ENCODE measurements at regions not wholly inside any gene's neighbourhood (a gene's known extent, or its start where the extent isn't known, plus 50 kb on each side); places are given as distances from the start of the nearest gene placed in this dataset.

DNA sequence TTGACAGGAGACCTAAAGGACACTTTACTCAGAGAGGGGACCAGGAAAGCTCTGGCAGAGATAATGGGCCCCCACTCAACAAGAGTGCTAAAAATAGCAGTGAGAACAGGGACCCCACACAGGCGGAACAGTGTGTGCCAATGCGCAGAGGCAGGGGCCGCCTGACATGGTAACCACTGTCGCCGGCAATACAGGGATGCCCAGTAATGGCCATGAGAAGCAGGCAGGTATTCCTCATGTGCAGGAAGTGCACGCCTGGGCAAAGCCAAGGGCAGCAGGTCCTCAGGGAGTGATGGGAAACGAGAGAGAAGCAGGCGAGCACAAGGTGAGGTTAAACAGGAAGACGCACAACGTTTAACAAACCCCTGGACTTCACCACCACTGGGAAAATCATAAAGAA is 757.1 kb downstream of the LIG4 start:
- H3K4me3 ChIP-seq (replicated peaks; ENCODE audit: low read depth, low read length): no peak overlapping the region
- TF ChIP-seq CTCF (IDR thresholded peaks at IDR 0.05; ENCODE audit: low read depth, low read length, missing control alignments): no peak
- DNase-seq (ENCODE audit: extremely low read depth, low read depth): no peak

DNA sequence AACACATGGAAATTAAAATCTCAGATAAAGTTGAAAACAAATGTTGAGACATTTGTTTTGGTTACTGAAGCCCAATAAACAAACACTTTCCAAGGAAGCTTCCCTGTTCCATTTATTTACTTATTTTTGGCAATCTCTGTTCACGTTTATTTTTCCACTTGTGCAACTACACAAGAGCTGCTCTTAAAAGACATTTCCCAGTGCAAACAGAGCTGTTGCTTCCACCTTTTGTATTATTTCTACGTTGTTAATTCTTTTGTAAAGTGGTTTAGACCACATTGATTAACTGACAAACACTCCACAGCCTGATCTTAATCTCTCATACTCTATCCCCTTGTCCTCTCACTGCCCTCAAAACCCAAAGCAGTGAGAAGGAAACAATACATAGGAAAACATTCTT is 757.6 kb downstream of the LIG4 start:
- no peak overlapping the region for H3K4me3 ChIP-seq (replicated peaks; ENCODE audit: low read depth, low read length)
- TF ChIP-seq CTCF (IDR thresholded peaks at IDR 0.05; ENCODE audit: low read depth, low read length, missing control alignments): no peak
- no peak for DNase-seq (ENCODE audit: extremely low read depth, low read depth)

DNA sequence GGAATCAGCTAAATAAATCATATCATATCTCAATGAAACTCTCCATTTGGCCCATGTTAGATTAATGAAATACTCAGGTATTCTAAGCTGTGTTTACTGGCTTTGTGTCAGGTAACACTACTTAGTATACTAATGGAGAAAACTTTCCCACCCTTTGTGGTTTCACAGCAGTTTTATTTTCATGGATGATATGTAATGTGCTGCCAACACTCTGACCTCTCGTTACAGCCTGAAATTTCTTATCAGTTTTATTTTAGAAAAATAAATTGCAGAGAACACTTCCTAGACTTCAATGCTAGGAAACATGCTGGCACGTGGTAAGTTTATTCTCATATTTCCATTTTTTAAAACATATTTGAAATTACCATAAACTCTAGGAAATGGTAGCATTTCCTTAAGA is 758.9 kb downstream of the LIG4 start:
- DNase-seq (ENCODE audit: extremely low read depth, low read depth): no peak
- no peak for TF ChIP-seq CTCF (IDR thresholded peaks at IDR 0.05; ENCODE audit: low read depth, low read length, missing control alignments)
- no peak overlapping the region for H3K4me3 ChIP-seq (replicated peaks; ENCODE audit: low read depth, low read length)

DNA sequence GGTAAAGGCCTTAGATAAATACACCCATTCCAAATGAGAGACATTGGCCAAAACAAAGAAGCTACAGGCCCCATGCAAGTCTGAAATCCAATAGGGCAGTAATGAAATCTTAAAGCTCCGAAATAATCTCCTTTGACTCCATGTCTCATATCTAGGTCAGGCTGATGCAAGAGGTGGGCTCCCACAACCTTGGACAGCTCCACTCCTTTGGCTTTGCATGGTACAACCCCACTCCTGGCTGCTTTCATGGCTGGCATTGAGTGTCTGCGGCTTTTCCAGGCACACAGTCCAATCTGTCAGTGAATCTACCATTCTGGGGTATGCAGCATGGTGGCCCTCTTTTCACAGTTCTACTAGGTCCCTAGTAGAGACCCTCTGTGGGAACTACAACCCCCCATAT is 762.5 kb downstream of the LIG4 start:
- DNase-seq (ENCODE audit: extremely low read depth, low read depth): no peak
- no peak for TF ChIP-seq CTCF (IDR thresholded peaks at IDR 0.05; ENCODE audit: low read depth, low read length, missing control alignments)
- H3K4me3 ChIP-seq (replicated peaks; ENCODE audit: low read depth, low read length): no peak overlapping the region

DNA sequence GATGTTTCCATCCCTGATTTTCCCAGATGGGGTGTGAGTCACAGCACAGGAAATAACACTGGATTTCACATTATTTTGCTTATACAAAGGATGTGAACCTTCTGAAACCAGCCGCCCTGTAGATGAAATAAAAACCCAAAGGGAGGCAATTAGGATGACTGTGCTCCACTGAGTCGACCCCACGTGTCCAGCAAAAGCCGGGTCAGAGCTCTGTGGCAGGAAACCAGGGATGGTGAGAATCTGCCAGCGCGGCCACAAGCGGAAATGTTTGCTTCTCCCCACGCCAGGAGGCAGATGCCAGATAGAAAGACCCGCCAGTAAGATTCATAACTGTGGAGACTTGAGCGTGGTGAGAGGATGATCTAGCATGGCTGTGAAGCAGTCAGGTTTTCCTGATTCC is 764.4 kb downstream of the LIG4 start:
- no peak overlapping the region for H3K4me3 ChIP-seq (replicated peaks; ENCODE audit: low read depth, low read length)
- no peak for DNase-seq (ENCODE audit: extremely low read depth, low read depth)
- no peak for TF ChIP-seq CTCF (IDR thresholded peaks at IDR 0.05; ENCODE audit: low read depth, low read length, missing control alignments)

DNA sequence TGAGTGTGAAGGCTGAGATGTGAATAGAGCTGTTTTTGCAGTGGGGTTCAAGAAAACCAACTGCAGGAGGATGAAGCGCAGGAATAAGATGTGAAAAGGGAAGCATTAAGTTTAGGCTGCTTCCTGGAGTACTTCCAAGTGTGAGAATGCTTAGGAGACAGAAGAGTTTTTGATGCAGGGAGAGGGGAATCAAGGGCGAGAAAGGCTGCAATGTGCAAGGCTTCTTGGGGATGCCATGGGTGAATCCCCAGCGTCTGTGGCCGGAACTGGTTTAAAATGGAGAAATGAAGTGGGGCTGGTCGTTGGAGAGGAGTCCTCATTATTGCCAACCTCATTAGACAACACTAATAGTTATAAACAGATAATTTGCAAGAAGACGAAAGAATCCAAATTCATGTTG is 764.9 kb downstream of the LIG4 start:
- H3K4me3 ChIP-seq (replicated peaks; ENCODE audit: low read depth, low read length): no peak overlapping the region
- no peak for DNase-seq (ENCODE audit: extremely low read depth, low read depth)
- no peak for TF ChIP-seq CTCF (IDR thresholded peaks at IDR 0.05; ENCODE audit: low read depth, low read length, missing control alignments)

- H3K4me3 ChIP-seq (replicated peaks; ENCODE audit: low read depth, low read length): no peak overlapping the region
- DNase-seq (ENCODE audit: extremely low read depth, low read depth): no peak
- TF ChIP-seq CTCF (IDR thresholded peaks at IDR 0.05; ENCODE audit: low read depth, low read length, missing control alignments): no peak
These were observed 767.7 kb downstream of the LIG4 start for GRCh38 chr13:107447591-107447990.
